H1 (cell line): ENCODE measurements at regions not wholly inside any gene's neighbourhood (a gene's known extent, or its start where the extent isn't known, plus 50 kb on each side); places are given as distances from the start of the nearest gene placed in this dataset.

Source experiments
- CTCF ChIA-PET: fragments of 300-600 bp; sonication (Branson Sonifier 250); formaldehyde crosslinking; loops from one replicate; lab custom pipeline; 2021; ENCODE audit not compliant: partially characterized antibody; lab: Charles Lee
- POLR2A ChIA-PET: fragments of 300-600 bp; sonication (Branson Sonifier 250); formaldehyde crosslinking; loops from one replicate; lab custom pipeline; 2021; ENCODE audit warnings: inconsistent platforms; ENCODE audit not compliant: partially characterized antibody; lab: Charles Lee
- DNase-seq, 2 experiments: peaks; one replicate each; pipeline versions ENCODE4 v3.0.0 to v3.0.0-alpha.2; 2010 to 2022; ENCODE audit warnings: low spot score in 2 of 2, low read depth in 1 of 2, mixed read lengths in 1 of 2
- FAIRE-seq: peaks from 2 replicates; lab custom pipeline; 2011; peaks lifted over from hg19 to GRCh38; lab: Jason Lieb, UNC
- H2AFZ ChIP-seq: 2 replicates; pipeline ENCODE4 v1.8.1; 2012; ENCODE audit warnings: low read length, inconsistent platforms
- H2AK5ac ChIP-seq: 2 replicates; pipeline ENCODE4 v1.6.1; 2013; ENCODE audit warnings: low read depth, low read length
- H2BK120ac ChIP-seq: replicated peaks from 2 replicates; pipeline ENCODE3; 2013; ENCODE audit warnings: low read depth, low read length, inconsistent platforms
- H2BK12ac ChIP-seq: 2 replicates; pipeline ENCODE4 v1.6.1; 2013; ENCODE audit warnings: low read depth, low read length
- H2BK15ac ChIP-seq: 2 replicates; pipeline ENCODE4 v1.6.1; 2013; ENCODE audit warnings: low read length
- H2BK20ac ChIP-seq: 2 replicates; pipeline ENCODE4 v1.6.1; 2013; ENCODE audit warnings: low read length
- H2BK5ac ChIP-seq: 2 replicates; pipeline ENCODE4 v1.6.1; 2013; ENCODE audit warnings: low read depth, low read length
- H3K14ac ChIP-seq: 2 replicates; pipeline ENCODE4 v1.6.1; 2013; ENCODE audit warnings: inconsistent platforms; ENCODE audit not compliant: insufficient read length
- H3K18ac ChIP-seq: 2 replicates; pipeline ENCODE4 v1.6.1; 2013; ENCODE audit warnings: low read length; ENCODE audit errors: extremely low read depth
- H3K23ac ChIP-seq: 2 replicates; pipeline ENCODE4 v1.6.1; 2013; ENCODE audit warnings: inconsistent platforms; ENCODE audit not compliant: insufficient read length
- H3K23me2 ChIP-seq: 2 replicates; pipeline ENCODE4 v1.6.1; 2013; ENCODE audit warnings: low read depth, low read length
- H3K27ac ChIP-seq: 2 replicates; pipeline ENCODE4 v1.6.1; 2011; ENCODE audit warnings: low read depth, low read length, inconsistent platforms
- H3K27me3 ChIP-seq, 4 experiments: replicated peaks in 1 of 4; 1 replicate in 1 of 4; 2 replicates in 3 of 4; pipeline versions ENCODE4 v1.6.1 to v1.8.1; 2011 to 2013; ENCODE audit warnings: low read length in 3 of 4, mild to moderate bottlenecking in 3 of 4, inconsistent platforms in 2 of 4, mixed read lengths in 2 of 4, moderate library complexity in 1 of 4; ENCODE audit not compliant: control insufficient read depth in 3 of 4, insufficient read depth in 3 of 4; ENCODE audit errors: extremely low read depth in 1 of 4
- H3K36me3 ChIP-seq, 4 experiments: 2 replicates each; pipeline versions ENCODE4 v1.6.1 to v1.8.1; 2011 to 2013; ENCODE audit warnings: mild to moderate bottlenecking in 4 of 4, low read length in 3 of 4, moderate library complexity in 2 of 4, control low read depth in 1 of 4, inconsistent platforms in 1 of 4; ENCODE audit not compliant: insufficient read depth in 4 of 4, control insufficient read depth in 2 of 4
- H3K4ac ChIP-seq: replicated peaks from 2 replicates; pipeline ENCODE3; 2013; ENCODE audit warnings: low read length, low read depth, mixed read lengths, inconsistent platforms; ENCODE audit not compliant: insufficient read length
- H3K4me1 ChIP-seq, 4 experiments: replicated peaks in 1 of 4; 1 replicate in 1 of 4; 2 replicates in 3 of 4; pipeline versions ENCODE4 v1.6.1 to v1.8.1; 2011 to 2013; ENCODE audit warnings: low read length in 3 of 4, inconsistent platforms in 2 of 4, mixed read lengths in 1 of 4; ENCODE audit not compliant: insufficient read depth in 4 of 4, control insufficient read depth in 3 of 4
- H3K4me2 ChIP-seq, 2 experiments: 2 replicates each; pipeline versions ENCODE4 v1.6.1 to v1.8.1; 2011 to 2013; ENCODE audit warnings: low read depth in 2 of 2, low read length in 2 of 2, control low read depth in 1 of 2, inconsistent platforms in 1 of 2, mild to moderate bottlenecking in 1 of 2; ENCODE audit not compliant: insufficient read depth in 1 of 2
- H3K4me3 ChIP-seq, 4 experiments: fragments of 200-600, 300-600 bp in 1 of 4; sonication (generic), shearing (Covaris generic), sonication (Bioruptor Twin) in 1 of 4; 2 replicates each; pipeline versions ENCODE4 v1.5.1 to v1.8.1; 2011 to 2016; ENCODE audit warnings: low read length in 4 of 4, low read depth in 3 of 4, control low read depth in 2 of 4, inconsistent platforms in 2 of 4, mild to moderate bottlenecking in 2 of 4, mixed read lengths in 1 of 4, moderate library complexity in 1 of 4; ENCODE audit not compliant: insufficient read depth in 2 of 4; ENCODE audit errors: extremely low read depth in 1 of 4
- H3K56ac ChIP-seq: replicated peaks from 2 replicates; pipeline ENCODE3; 2013; ENCODE audit warnings: low read depth, mild to moderate bottlenecking, mixed read lengths, low read length, inconsistent platforms; ENCODE audit not compliant: insufficient read length
- H3K79me1 ChIP-seq: 2 replicates; pipeline ENCODE4 v1.6.1; 2013; ENCODE audit warnings: low read depth, low read length, control low read depth
- H3K79me2 ChIP-seq, 2 experiments: 2 replicates each; pipeline versions ENCODE4 v1.6.1 to v1.8.1; 2012 to 2013; ENCODE audit warnings: low read length in 2 of 2, mild to moderate bottlenecking in 2 of 2, inconsistent platforms in 1 of 2; ENCODE audit not compliant: insufficient read depth in 2 of 2, control insufficient read depth in 1 of 2
- H3K9ac ChIP-seq, 4 experiments: replicated peaks in 1 of 4; 1 replicate in 1 of 4; 2 replicates in 3 of 4; pipeline versions ENCODE4 v1.6.1 to v1.8.1; 2011 to 2013; ENCODE audit warnings: low read depth in 3 of 4, low read length in 3 of 4, control low read depth in 2 of 4, mild to moderate bottlenecking in 2 of 4, moderate library complexity in 2 of 4, inconsistent platforms in 1 of 4; ENCODE audit errors: extremely low read depth in 1 of 4
- H3K9me3 ChIP-seq, 2 experiments: 2 replicates each; pipeline versions ENCODE4 v1.6.1 to v1.8.1; 2012 to 2013; ENCODE audit warnings: mild to moderate bottlenecking in 2 of 2, moderate library complexity in 2 of 2, control low read depth in 1 of 2, inconsistent platforms in 1 of 2, low read depth in 1 of 2, low read length in 1 of 2, mixed read lengths in 1 of 2; ENCODE audit not compliant: insufficient read depth in 2 of 2
- H4K20me1 ChIP-seq, 2 experiments: replicated peaks in 1 of 2; 2 replicates each; pipeline versions ENCODE3 to v1.8.1; 2011 to 2013; ENCODE audit warnings: inconsistent platforms in 2 of 2, low read length in 2 of 2, mild to moderate bottlenecking in 1 of 2; ENCODE audit not compliant: insufficient read depth in 2 of 2, control insufficient read depth in 1 of 2
- H4K5ac ChIP-seq: 2 replicates; pipeline ENCODE4 v1.6.1; 2013; ENCODE audit warnings: low read length, low read depth, mixed read lengths, inconsistent platforms; ENCODE audit not compliant: insufficient read length
- H4K8ac ChIP-seq: 2 replicates; pipeline ENCODE4 v1.8.0; 2013; ENCODE audit warnings: mild to moderate bottlenecking, moderate library complexity, low read length, inconsistent platforms; ENCODE audit not compliant: insufficient read depth; ENCODE audit errors: extremely low read depth
- H4K91ac ChIP-seq: replicated peaks from 2 replicates; pipeline ENCODE3; 2013; ENCODE audit warnings: low read length, mixed read lengths, inconsistent platforms; ENCODE audit not compliant: insufficient read length
- CHD7 ChIP-seq: fragments of 300-600 bp; sonication (generic); IDR thresholded peaks from 2 replicates; pipeline ENCODE4 v1.7.1; 2012; ENCODE audit warnings: low read length, moderate library complexity, mild to moderate bottlenecking, inconsistent platforms; ENCODE audit not compliant: insufficient replicate concordance
- NRF1 ChIP-seq: IDR thresholded peaks from 2 replicates; pipeline ENCODE4 v1.6.1; 2011; ENCODE audit warnings: mild to moderate bottlenecking, low read depth, low read length, improper control_type of control experiment

GRCh38 chr13:64850017-64850416 lies 2380.1 kb downstream of the PCDH9 start:
- Histone ChIP-seq H3K4me2 (no peak overlapping the region), H2BK120ac (no peak overlapping the region), H2BK12ac (no peak overlapping the region), H3K27me3 (no peaks in the 10 kb centered on the region), H3K27ac (no peak overlapping the region), H4K5ac (no peak overlapping the region), H4K91ac (no peak overlapping the region), H3K18ac (no peak overlapping the region), H4K8ac (no peak overlapping the region), H2BK20ac (no peak overlapping the region), H3K23ac (no peak overlapping the region), H4K20me1 (no peaks in the 10 kb centered on the region), H3K4me3 (no peak overlapping the region), H3K56ac (no peak overlapping the region), H3K14ac (no peak overlapping the region), H3K79me2 (no peaks in the 10 kb centered on the region), H2AFZ (no peak overlapping the region), H2BK15ac (no peak overlapping the region), H3K79me1 (no peaks in the 10 kb centered on the region), H3K4me1 (0 out of 7 replicates have a peak, but pooled peaks cover 0 to 2% (median 0%) of the 10 kb centered on the region in 4 experiments), H2AK5ac (no peak overlapping the region), H3K9me3 (no peaks in the 10 kb centered on the region), H2BK5ac (no peak overlapping the region), H3K4ac (no peak overlapping the region), H3K9ac (no peak overlapping the region), H3K36me3 (no peaks in the 10 kb centered on the region), H3K23me2 (no peaks in the 10 kb centered on the region)
- DNase-seq (no peak), FAIRE-seq (no peak)
- ChIA-PET POLR2A (no interaction called here), CTCF (no interaction called here)
- TF ChIP-seq NRF1, result no peak
- no peak for TF ChIP-seq CHD7
